ENCODE measurements at regions not wholly inside any gene's neighbourhood (a gene's known extent, or its start where the extent isn't known, plus 50 kb on each side); places are given as distances from the start of the nearest gene placed in this dataset.
"Not testable (repeated sequence)": the region's sequence is repeated elsewhere in the genome, so short reads cannot be mapped to it uniquely, and the experiment has no call there.

DNA sequence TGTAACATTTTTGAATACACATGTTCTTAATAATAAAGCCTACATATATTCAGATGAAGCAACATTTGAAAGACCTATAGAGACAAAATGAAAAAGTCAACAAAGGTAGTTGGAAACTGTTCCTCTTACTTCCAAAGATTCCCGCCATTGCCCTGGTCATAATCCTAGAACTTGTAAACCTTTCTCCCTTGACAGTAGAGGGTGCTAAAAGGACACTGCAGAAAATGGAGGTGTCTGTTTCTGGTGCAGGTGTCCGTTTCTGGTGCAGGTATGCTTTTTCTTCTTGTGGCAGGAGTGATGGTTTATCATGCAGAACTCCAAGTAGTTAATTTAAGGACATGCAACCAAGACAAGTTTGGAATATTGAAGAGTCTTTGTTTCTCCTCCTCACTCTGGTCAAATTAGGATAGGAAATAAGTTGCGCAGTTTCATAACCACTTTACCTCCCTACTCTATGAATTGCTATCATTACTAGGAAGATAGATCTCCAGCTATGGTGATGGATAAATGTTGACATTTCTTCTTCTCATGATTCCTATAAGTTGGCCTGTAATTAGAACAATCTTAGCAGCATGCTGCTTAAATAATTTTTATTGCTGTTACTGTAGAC, 56.0 kb upstream of the FAM174A start:
- peak; percentile 62 for DNase-seq

DNA sequence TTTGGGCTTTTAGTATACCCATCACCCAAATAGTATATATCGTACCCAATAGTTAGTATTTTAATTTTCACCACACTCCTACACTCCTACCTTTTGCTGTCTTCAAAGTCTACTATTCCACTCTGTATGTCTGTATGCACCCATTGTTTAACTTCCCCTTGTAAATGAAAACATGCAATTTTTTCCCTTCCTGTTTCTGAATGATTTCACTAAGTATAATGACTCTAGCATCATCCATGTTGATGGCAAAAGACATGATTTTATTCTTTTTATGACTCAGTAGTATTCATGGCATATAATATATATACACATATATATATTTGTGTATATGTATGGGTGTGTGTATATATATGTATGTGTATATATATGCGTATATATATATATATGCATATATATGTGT, 63.1 kb upstream of the FAM174A start:
- DNase-seq, result no peak

DNA sequence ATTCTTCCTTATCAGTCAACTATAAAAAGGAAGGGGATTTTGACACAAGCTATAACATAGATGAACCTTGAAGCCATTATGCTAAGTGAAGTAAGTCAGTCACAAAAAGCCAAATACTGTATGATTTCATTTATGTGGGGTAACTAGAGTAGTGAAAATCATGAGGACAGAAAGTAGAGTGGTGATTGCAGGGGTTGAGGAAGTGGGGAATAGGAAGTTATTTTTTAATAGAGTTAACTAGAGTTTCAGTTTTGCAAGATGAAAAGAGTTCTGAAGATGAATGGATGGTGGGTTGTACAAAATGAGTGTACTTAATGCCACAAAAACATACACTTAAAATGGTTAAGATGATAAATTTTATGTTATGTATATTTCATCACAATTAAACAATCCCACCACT, 65.4 kb upstream of the FAM174A start:
- no peak for DNase-seq

DNA sequence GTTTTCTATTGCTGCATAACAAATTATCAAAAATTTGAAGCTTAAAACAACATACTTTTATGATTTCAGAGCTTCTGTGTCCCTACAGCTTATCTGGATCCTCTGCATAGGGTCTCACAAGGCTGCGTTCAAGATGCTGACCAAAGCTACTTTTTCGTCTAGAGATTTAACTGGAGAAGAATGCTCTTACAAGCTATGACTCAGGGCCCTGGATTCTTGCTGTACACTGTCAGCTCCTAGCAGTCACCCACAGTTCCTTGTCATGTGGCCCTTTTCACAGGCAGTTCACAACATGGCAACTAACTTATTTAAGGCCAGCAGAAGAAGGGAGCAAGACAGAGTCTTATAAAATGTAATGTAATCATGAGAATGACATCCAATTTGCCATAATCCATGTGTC, 70.8 kb upstream of the FAM174A start:
- no peak for DNase-seq

DNA sequence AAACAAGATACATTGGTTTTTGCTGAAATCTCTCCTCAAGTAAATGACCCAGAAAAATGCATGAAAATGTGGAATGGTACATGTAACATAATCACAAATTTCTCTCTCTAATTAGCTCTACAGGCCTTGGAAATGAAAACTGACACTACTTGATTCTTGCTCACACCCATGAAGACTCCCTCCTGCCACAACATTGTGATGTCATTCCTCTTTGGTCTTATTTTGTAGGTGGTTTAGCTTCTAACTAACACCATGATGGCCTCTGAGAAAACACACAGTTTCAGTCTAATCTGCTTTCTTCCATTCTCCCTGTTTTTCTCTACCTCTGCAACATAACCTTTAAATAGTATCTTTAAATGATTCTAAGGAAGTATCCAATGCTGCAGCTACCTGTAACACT, 78.6 kb upstream of the FAM174A start:
- no peak for DNase-seq

GRCh38 chr5:100452126-100452525, 83.0 kb upstream of the FAM174A start:
- no peak for DNase-seq

- no peak for DNase-seq
Measured at GRCh38 chr5:100448111-100448528, 87.1 kb upstream of the FAM174A start.

- DNase-seq, result no peak
Measured at GRCh38 chr5:100446879-100447430, 88.2 kb upstream of the FAM174A start.

DNA sequence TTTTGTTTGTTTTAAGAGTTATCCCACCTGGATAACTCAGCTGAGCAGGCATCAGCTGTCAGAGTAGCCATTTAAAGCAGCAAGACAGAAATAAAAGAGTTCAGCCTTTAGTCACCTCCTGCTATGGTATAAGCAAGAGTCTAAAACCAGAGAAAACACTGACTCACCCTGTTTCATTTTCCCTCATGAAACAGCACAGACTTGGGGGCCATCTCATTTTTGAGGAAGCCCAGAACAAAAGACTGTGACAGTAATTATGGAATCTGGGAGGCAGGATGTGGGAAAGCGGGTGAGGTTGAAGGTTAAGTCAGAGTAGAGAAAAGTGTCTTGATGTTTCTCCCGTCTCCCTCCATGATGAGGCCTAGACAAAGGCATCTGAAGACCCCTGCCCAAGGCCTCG, 90.2 kb upstream of the FAM174A start:
- no peak for DNase-seq

DNA sequence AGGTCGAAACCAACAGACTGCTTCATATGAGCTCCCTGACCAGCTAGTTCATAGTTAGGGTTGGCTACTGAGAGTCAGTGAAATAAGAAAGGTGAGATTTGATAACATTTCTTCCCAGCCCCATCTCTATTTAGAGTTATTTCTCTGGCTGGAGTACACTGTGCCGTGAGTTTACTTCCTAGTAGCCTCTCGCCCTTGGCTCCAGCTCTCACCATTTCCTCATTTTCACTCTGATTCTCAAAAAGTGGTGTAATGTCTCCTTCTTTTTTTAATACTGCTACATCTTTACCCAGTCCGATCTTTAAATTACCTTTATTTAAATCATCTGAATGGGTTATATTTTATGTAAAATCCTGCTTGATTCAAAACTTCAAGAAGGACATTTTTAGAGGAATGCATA, 100.4 kb upstream of the FAM174A start:
- DNase-seq, result no peak

DNA sequence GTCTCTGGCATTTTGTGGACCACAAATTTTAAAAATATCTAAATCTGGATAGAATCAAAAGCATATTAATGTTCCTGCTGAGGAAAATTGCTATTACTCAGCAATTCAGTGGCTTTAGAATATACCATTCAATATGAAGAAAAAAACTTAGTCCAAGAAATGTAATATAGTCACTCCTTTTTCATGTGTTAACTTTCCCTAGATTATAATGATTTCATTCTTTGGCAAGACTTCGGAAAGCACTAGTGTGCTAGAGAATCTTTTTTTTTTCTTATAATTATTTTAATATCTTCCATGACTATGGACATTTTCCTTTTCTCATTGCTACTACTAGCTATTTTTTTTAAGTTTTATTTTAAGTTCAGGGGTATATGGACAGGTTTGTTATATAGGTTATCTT, 102.4 kb upstream of the FAM174A start:
- DNase-seq, result no peak

- peak; percentile 1 for DNase-seq
Measured at GRCh38 chr5:100430268-100431195, 104.6 kb upstream of the FAM174A start.

- DNase-seq, result no peak
Measured at GRCh38 chr5:100424787-100425186, 110.4 kb upstream of the FAM174A start.

GRCh38 chr5:100424017-100424416, 111.2 kb upstream of the FAM174A start:
- no peak for DNase-seq

DNA sequence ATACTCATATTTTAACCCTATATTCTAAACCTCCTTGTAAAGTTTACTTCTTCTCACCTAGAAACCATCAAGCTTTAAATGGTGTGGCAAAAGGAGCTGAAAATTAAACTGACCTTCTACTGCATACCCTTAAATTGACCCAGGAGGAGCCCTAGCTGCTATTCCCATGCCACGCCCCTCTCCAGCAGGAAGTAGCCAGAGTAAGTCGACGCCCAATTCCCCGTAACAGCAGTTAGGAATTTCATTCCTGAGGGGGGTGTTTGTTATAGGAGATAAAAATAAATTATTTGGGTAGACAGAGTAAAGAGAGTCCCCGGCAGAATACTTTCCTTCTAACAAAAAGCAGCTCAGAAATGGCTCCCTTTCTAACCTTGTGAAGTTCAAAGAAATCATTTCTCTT, 111.8 kb upstream of the FAM174A start:
- no peak for DNase-seq

GRCh38 chr5:100421360-100421759, 113.8 kb upstream of the FAM174A start:
- DNase-seq, result no peak

DNA sequence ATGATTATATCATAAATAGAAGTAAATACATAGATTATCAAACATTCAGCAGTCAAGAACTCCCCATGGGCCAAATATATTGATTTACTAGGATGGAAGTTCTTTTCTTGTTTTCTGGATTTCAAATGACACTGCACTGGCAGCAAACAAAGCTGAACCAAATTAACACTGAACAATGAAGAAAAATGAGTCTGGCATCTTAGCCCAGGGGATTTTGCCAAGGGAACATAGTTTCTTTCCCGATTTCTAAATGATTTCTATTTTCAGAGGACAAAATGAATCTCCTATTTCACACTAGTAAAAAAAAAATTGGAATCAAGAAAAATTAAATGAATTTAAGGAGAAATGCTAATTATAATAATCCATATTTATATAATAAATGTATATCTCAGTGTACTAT, 116.9 kb upstream of the FAM174A start:
- DNase-seq, result no peak

DNA sequence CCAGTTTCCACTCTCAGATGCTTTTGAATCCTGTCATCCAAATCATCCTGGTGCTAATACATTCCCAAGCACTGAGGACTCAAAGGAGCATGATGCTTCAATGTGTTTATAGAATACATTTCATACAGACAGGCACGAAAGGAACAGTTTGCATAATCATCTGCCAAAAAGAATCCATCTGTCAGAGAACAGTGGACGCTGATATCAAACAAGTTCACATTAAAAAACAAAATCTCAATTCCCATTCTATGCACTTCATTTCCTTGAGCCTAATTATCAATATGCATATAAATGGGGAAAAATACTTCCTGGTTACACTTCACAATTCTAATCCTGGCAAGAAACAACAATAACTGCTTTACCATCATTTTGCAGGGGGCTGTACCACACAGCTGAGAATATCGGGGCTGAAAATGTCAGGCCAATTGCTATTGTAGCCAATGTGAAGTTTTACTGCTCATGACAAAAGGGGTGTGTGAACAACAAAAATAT, 125.5 kb upstream of the FAM174A start:
- no peak for DNase-seq

GRCh38 chr5:100407053-100407452, 128.1 kb upstream of the FAM174A start:
- no peak for DNase-seq

DNA sequence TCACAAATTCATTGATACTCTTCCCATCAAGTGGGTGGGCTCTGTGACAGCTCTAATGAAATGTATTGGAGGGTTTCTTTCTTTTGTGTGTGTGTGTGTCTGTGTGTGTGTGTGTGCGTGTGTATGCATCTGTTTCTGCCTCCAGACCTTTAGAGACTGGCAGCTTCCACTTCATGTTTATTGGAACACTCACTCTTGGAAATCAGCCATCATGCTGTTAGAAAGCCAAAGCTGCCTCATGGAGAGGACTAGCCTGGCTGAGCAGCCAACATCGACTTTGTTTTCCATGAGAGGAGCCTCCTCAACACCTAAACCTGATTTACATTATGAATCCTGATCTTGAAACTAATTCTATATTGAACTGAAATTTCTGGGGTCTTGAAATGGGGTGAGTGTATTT, 128.5 kb upstream of the FAM174A start:
- DNase-seq, result no peak

DNA sequence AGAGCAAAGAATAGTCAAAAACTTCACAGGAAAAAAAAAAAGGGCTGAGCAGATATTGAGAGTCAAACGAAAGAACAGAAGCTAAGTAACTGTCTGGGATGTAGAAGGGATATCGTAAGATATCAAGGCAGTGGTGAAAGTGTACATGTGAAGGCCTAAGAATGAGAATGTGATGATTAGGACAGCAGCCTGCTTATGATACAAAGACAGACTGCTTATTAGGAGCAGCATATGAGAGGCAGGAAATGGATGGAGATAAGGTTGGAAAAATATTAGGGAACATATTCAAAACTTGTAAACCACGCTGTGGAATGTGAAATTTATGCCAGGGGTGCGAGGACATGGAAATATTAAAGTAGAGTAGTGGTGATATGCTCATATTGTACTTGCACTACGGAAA, 133.1 kb upstream of the FAM174A start:
- DNase-seq, result no peak

GRCh38 chr5:100401149-100401548, 134.0 kb upstream of the FAM174A start:
- DNase-seq, result no peak

GRCh38 chr5:100398815-100399214, 136.4 kb upstream of the FAM174A start:
- not testable (repeated sequence) for DNase-seq

DNA sequence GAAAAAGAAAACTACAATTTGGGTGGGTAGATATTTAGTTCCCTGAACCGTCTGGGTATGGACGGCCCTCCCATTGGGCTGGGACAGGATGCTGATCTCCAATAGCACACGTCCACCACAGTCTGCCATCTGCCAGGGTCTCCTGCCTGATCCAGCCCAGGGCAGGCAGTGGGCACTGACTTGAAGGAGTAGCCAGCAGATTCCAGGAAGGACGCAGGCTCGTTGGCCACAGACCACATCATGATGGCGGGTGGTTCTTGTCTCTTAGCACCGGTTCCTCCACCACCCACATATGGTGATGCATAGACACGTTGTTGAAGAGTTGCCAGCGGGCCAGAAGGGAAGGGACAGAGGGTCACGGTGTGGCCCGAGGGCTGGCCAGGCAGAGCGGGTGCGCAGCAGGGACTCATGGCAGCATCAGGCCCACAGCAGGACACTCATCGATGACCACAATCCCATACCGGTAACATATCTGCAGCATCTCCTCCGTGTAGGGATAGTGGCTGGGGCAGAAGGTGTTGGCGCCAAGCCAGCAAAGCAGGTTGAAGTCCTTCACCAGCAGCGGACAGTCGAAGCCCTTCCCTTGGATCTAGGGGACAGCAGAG, 155.8 kb upstream of the FAM174A start:
- DNase-seq, result not testable (repeated sequence)

All from NCI-H146 (cell line).